ENCODE measurements at regions not wholly inside any gene's neighbourhood (a gene's known extent, or its start where the extent isn't known, plus 50 kb on each side); places are given as distances from the start of the nearest gene placed in this dataset.

DNA sequence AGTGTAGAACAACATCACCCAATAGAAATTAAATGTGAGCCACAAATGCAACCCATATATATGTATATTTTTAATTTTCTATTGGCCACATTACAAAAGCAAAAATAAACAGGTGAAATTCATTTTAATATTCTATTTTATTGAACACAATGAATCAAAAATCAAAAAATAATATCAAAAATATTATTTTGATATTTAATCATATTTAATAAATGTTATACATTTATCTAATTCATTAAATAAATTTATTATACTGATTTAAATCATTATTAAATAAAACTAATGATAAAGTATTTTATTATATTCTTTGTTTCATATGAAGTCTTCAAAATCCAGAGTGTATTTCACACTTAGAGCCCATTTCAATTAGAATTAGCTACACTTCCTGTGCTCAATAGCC, 98.4 kb upstream of the MANEA start:
- dilution Hi-C loops (cut with HindIII; ENCODE audit: low sequenced_read_pairs, unreplicated experiment), result no loop called here
- CTCF ChIA-PET, result no interaction called here

More for the DNA sequence above, 98.4 kb upstream of the MANEA start:
- intact Hi-C loops (cut with micrococcal nuclease), result no loop called here
- H3K27ac ChIP-seq (ENCODE audit: insufficient read depth, low read length), result no peak overlapping the region
- H3K4ac ChIP-seq (ENCODE audit: low read depth, low read length), result no peak overlapping the region
- no peak overlapping the region for H3K18ac ChIP-seq (ENCODE audit: low read depth, low read length)
- H3K9me3 ChIP-seq (ENCODE audit: control insufficient read depth, insufficient read depth, low read length), result 0 out of 2 replicates have a peak, but pooled peaks cover 2% of the 10 kb centered on the region
- no peak overlapping the region for H2AK5ac ChIP-seq (ENCODE audit: low read depth, low read length)
- TF ChIP-seq RAD21 (IDR thresholded peaks at IDR 0.05; ENCODE audit: low read length) (no peak), NFE2L2 (IDR thresholded peaks at IDR 0.05; ENCODE audit: low read depth, low read length) (no peak)
- H2AFZ ChIP-seq (replicated peaks; ENCODE audit: low read length, poor library complexity), result no peak overlapping the region
- no peak for DNase-seq
- no peak overlapping the region for H2BK5ac ChIP-seq (ENCODE audit: low read depth, low read length, poor library complexity, severe bottlenecking)
- H2BK20ac ChIP-seq (ENCODE audit: low read depth, low read length), result no peak overlapping the region
- H3K4me2 ChIP-seq (ENCODE audit: low read depth, low read length), result no peak overlapping the region
- no peak overlapping the region for H3K56ac ChIP-seq (ENCODE audit: extremely low read depth, insufficient read depth, low read length)
- H3K14ac ChIP-seq (replicated peaks; ENCODE audit: low read depth, low read length), result no peak overlapping the region
- no peak overlapping the region for H4K91ac ChIP-seq (ENCODE audit: insufficient read depth, low read depth, low read length)
- H3K27me3 ChIP-seq (ENCODE audit: control insufficient read depth, insufficient read depth, low read length), result no peaks in the 10 kb centered on the region
- H3K4me3 ChIP-seq (ENCODE audit: insufficient read depth, low read depth, low read length), result no peak overlapping the region
- no peak overlapping the region for H2BK120ac ChIP-seq (ENCODE audit: low read depth, low read length)
- POLR2A ChIA-PET (ENCODE audit: unreplicated experiment), result no interaction called here
- in situ Hi-C loops (cut with MboI; ENCODE audit: low sequenced_read_pairs), result no loop called here
- BruUV-seq (replicated peaks), result no TSS peak
- no peaks in the 10 kb centered on the region for H4K20me1 ChIP-seq (ENCODE audit: insufficient read depth, low read length)
- H4K8ac ChIP-seq (ENCODE audit: low read depth in 2 of 2, low read length in 2 of 2), result no peak overlapping the region
- no peak overlapping the region for H3K23ac ChIP-seq (ENCODE audit: low read depth, low read length)
- no peaks in the 10 kb centered on the region for H3K4me1 ChIP-seq (ENCODE audit: control insufficient read depth, insufficient read depth, low read length)
- H3K9me1 ChIP-seq (ENCODE audit: insufficient read depth, low read length), result no peaks in the 10 kb centered on the region
- no peak overlapping the region for H2AK9ac ChIP-seq (replicated peaks; ENCODE audit: low read depth, low read length, poor library complexity)
- no peaks in the 10 kb centered on the region for H3K79me1 ChIP-seq (ENCODE audit: low read depth in 1 of 2, low read length in 2 of 2)
- H3K36me3 ChIP-seq (ENCODE audit: control insufficient read depth, insufficient read depth, low read length), result no peaks in the 10 kb centered on the region
- no peak overlapping the region for H3K9ac ChIP-seq (ENCODE audit: low read depth, low read length)
- H2BK15ac ChIP-seq (ENCODE audit: low read depth, low read length), result no peak overlapping the region
- no peak for ATAC-seq (ENCODE audit: low read depth)
- no peak overlapping the region for H4K5ac ChIP-seq (ENCODE audit: low read depth, low read length)

Measured in IMR-90 (cell line).